ENCODE measurements at regions not wholly inside any gene's neighbourhood (a gene's known extent, or its start where the extent isn't known, plus 50 kb on each side); places are given as distances from the start of the nearest gene placed in this dataset.

GRCh38 chr3:7915356-7915755 is 586.3 kb upstream of the LMCD1 start:
- 72% methylated on average over 4 of the region's 4 CpGs for WGBS
- Histone ChIP-seq H3K4me1 (ENCODE audit: control insufficient read depth in 4 of 4, insufficient read depth in 4 of 4, low read length in 3 of 4) (no peaks in the 10 kb centered on the region), H3K27me3 (ENCODE audit: control insufficient read depth in 4 of 4, insufficient read depth in 4 of 4, low read length in 3 of 4) (no peaks in the 10 kb centered on the region), H3K36me3 (ENCODE audit: control insufficient read depth in 4 of 4, insufficient read depth in 3 of 4, low read depth in 1 of 4, low read length in 3 of 4) (no peaks in the 10 kb centered on the region), H3K4me3 (ENCODE audit: low read depth in 1 of 3, low read length in 3 of 3) (no peak overlapping the region), H3K9me3 (ENCODE audit: control insufficient read depth in 4 of 4, low read length in 3 of 4) (no peaks in the 10 kb centered on the region), H3K9ac (ENCODE audit: low read depth in 1 of 2, low read length in 2 of 2) (no peak overlapping the region), H3K27ac (ENCODE audit: low read depth in 1 of 2, low read length in 2 of 2) (no peak overlapping the region)
- DNase-seq (ENCODE audit: low spot score) = no peak
- TF ChIP-seq TAF1 (conservative IDR thresholded peaks at IDR 0.05) = no peak
- no peak for TF ChIP-seq HNF4A (conservative IDR thresholded peaks at IDR 0.05)
- TF ChIP-seq, protein P1, sequence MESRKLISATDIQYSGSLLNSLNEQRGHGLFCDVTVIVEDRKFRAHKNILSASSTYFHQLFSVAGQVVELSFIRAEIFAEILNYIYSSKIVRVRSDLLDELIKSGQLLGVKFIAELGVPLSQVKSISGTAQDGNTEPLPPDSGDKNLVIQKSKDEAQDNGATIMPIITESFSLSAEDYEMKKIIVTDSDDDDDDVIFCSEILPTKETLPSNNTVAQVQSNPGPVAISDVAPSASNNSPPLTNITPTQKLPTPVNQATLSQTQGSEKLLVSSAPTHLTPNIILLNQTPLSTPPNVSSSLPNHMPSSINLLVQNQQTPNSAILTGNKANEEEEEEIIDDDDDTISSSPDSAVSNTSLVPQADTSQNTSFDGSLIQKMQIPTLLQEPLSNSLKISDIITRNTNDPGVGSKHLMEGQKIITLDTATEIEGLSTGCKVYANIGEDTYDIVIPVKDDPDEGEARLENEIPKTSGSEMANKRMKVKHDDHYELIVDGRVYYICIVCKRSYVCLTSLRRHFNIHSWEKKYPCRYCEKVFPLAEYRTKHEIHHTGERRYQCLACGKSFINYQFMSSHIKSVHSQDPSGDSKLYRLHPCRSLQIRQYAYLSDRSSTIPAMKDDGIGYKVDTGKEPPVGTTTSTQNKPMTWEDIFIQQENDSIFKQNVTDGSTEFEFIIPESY (IDR thresholded peaks at IDR 0.05) = no peak
- TF ChIP-seq YY1 (IDR thresholded peaks at IDR 0.05) = no peak
- no peak for TF ChIP-seq RAD21 (IDR thresholded peaks at IDR 0.05)
- no peak for TF ChIP-seq NR2F2 (IDR thresholded peaks at IDR 0.05)

GRCh38 chr3:7917443-7918151 is 584.0 kb upstream of the LMCD1 start:
- Histone ChIP-seq H3K27me3 (ENCODE audit: control insufficient read depth in 4 of 4, insufficient read depth in 4 of 4, low read length in 3 of 4) (no peaks in the 10 kb centered on the region), H3K4me3 (ENCODE audit: low read depth in 1 of 3, low read length in 3 of 3) (no peak overlapping the region), H3K4me1 (ENCODE audit: control insufficient read depth in 4 of 4, insufficient read depth in 4 of 4, low read length in 3 of 4) (no peaks in the 10 kb centered on the region), H3K9me3 (ENCODE audit: control insufficient read depth in 4 of 4, low read length in 3 of 4) (no peaks in the 10 kb centered on the region), H3K27ac (ENCODE audit: low read depth in 1 of 2, low read length in 2 of 2) (no peak overlapping the region), H3K36me3 (ENCODE audit: control insufficient read depth in 4 of 4, insufficient read depth in 3 of 4, low read depth in 1 of 4, low read length in 3 of 4) (no peaks in the 10 kb centered on the region), H3K9ac (ENCODE audit: low read depth in 1 of 2, low read length in 2 of 2) (no peak overlapping the region)
- DNase-seq (ENCODE audit: low spot score) = no peak
- WGBS = 72% methylated on average over 4 of the region's 4 CpGs
- TF ChIP-seq GABPA (IDR thresholded peaks at IDR 0.05 in 1 of 2, conservative IDR thresholded peaks at IDR 0.05 in 1 of 2) = no peak
- TF ChIP-seq, protein P2, sequence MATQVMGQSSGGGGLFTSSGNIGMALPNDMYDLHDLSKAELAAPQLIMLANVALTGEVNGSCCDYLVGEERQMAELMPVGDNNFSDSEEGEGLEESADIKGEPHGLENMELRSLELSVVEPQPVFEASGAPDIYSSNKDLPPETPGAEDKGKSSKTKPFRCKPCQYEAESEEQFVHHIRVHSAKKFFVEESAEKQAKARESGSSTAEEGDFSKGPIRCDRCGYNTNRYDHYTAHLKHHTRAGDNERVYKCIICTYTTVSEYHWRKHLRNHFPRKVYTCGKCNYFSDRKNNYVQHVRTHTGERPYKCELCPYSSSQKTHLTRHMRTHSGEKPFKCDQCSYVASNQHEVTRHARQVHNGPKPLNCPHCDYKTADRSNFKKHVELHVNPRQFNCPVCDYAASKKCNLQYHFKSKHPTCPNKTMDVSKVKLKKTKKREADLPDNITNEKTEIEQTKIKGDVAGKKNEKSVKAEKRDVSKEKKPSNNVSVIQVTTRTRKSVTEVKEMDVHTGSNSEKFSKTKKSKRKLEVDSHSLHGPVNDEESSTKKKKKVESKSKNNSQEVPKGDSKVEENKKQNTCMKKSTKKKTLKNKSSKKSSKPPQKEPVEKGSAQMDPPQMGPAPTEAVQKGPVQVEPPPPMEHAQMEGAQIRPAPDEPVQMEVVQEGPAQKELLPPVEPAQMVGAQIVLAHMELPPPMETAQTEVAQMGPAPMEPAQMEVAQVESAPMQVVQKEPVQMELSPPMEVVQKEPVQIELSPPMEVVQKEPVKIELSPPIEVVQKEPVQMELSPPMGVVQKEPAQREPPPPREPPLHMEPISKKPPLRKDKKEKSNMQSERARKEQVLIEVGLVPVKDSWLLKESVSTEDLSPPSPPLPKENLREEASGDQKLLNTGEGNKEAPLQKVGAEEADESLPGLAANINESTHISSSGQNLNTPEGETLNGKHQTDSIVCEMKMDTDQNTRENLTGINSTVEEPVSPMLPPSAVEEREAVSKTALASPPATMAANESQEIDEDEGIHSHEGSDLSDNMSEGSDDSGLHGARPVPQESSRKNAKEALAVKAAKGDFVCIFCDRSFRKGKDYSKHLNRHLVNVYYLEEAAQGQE (IDR thresholded peaks at IDR 0.05) = no peak
- no peak for TF ChIP-seq YY1 (IDR thresholded peaks at IDR 0.05)
- no peak for TF ChIP-seq HNF4A (conservative IDR thresholded peaks at IDR 0.05)
- no peak for TF ChIP-seq FOXA1 (IDR thresholded peaks at IDR 0.05)
- TF ChIP-seq HNF4G (IDR thresholded peaks at IDR 0.05) = no peak
- TF ChIP-seq RAD21 (IDR thresholded peaks at IDR 0.05) = no peak
- no peak for TF ChIP-seq FOXA2 (IDR thresholded peaks at IDR 0.05)
- TF ChIP-seq SP1 (IDR thresholded peaks at IDR 0.05) = no peak
- TF ChIP-seq, protein P3, sequence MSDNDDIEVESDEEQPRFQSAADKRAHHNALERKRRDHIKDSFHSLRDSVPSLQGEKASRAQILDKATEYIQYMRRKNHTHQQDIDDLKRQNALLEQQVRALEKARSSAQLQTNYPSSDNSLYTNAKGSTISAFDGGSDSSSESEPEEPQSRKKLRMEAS (IDR thresholded peaks at IDR 0.05) = no peak
- no peak for TF ChIP-seq RXRA (IDR thresholded peaks at IDR 0.05)
- no peak for TF ChIP-seq TAF1 (conservative IDR thresholded peaks at IDR 0.05)
- TF ChIP-seq, protein P4, sequence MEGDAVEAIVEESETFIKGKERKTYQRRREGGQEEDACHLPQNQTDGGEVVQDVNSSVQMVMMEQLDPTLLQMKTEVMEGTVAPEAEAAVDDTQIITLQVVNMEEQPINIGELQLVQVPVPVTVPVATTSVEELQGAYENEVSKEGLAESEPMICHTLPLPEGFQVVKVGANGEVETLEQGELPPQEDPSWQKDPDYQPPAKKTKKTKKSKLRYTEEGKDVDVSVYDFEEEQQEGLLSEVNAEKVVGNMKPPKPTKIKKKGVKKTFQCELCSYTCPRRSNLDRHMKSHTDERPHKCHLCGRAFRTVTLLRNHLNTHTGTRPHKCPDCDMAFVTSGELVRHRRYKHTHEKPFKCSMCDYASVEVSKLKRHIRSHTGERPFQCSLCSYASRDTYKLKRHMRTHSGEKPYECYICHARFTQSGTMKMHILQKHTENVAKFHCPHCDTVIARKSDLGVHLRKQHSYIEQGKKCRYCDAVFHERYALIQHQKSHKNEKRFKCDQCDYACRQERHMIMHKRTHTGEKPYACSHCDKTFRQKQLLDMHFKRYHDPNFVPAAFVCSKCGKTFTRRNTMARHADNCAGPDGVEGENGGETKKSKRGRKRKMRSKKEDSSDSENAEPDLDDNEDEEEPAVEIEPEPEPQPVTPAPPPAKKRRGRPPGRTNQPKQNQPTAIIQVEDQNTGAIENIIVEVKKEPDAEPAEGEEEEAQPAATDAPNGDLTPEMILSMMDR (IDR thresholded peaks at IDR 0.05; ENCODE audit: low read depth, low read length, missing input control) = no peak
- TF ChIP-seq, protein P1 (IDR thresholded peaks at IDR 0.05) = no peak
